MM.1S (cell line): ENCODE measurements at regions not wholly inside any gene's neighbourhood (a gene's known extent, or its start where the extent isn't known, plus 50 kb on each side); places are given as distances from the start of the nearest gene placed in this dataset.

Experiments
- CTCF ChIP-seq: fragments of 300-600 bp; sonication (generic); IDR thresholded peaks from 2 replicates; pipeline ENCODE4 v1.5.1; 2016; ENCODE audit warnings: antibody characterized with exemption, low read length, mixed read lengths
- EZH2 ChIP-seq: fragments of 300-600 bp; sonication (generic); optimal IDR thresholded peaks from 2 replicates; pipeline ENCODE3; 2017; ENCODE audit warnings: low read depth, mild to moderate bottlenecking, antibody characterized with exemption, low read length, mixed read lengths
- EZH2phosphoT487 ChIP-seq: fragments of 300-600 bp; sonication (generic); IDR thresholded peaks from 2 replicates; pipeline ENCODE4 v1.6.1; 2018; ENCODE audit warnings: antibody characterized with exemption, low read length

GRCh38 chr17:26963163-26963503 is 330.8 kb upstream of the WSB1 start:
- TF ChIP-seq CTCF, result no peak
- TF ChIP-seq EZH2, result no peak
- no peak for TF ChIP-seq EZH2phosphoT487
